Smooth muscle cell (in vitro differentiated cells): ENCODE measurements at regions not wholly inside any gene's neighbourhood (a gene's known extent, or its start where the extent isn't known, plus 50 kb on each side); places are given as distances from the start of the nearest gene placed in this dataset.

ENCODE experiments used
- DNase-seq: peaks from one replicate; lab custom pipeline; 2025; ENCODE audit not compliant: unreplicated experiment; lab: John Stamatoyannopoulos, UW
- H2AFZ ChIP-seq: fragments of 200-600 bp; sonication (generic); 2 replicates; pipeline ENCODE4 v1.6.0; 2016; ENCODE audit warnings: antibody characterized with exemption, low read depth, mild to moderate bottlenecking
- H3F3A ChIP-seq: fragments of 200-600 bp; sonication (generic); 2 replicates; pipeline ENCODE4 v1.6.0; 2017; ENCODE audit warnings: antibody characterized with exemption, low read depth
- H3K27ac ChIP-seq: fragments of 200-600 bp; sonication (generic); 2 replicates; pipeline ENCODE4 v1.5.1; 2016; ENCODE audit warnings: low read depth, mild to moderate bottlenecking
- H3K27me3 ChIP-seq: fragments of 200-600 bp; sonication (generic); 2 replicates; pipeline ENCODE4 v1.6.1; 2016; ENCODE audit warnings: low read depth, mild to moderate bottlenecking
- H3K36me3 ChIP-seq: fragments of 200-600 bp; sonication (generic); 2 replicates; pipeline ENCODE4 v1.5.1; 2016; ENCODE audit warnings: low read depth
- H3K4me1 ChIP-seq: fragments of 200-600 bp; sonication (generic); 2 replicates; pipeline ENCODE4 v1.5.1; 2016; ENCODE audit warnings: low read depth
- H3K4me2 ChIP-seq: fragments of 200-600 bp; sonication (generic); 2 replicates; pipeline ENCODE4 v1.6.0; 2016; ENCODE audit warnings: mild to moderate bottlenecking
- H3K4me3 ChIP-seq: fragments of 200-600 bp; sonication (generic); 2 replicates; pipeline ENCODE4 v1.5.1; 2016; ENCODE audit warnings: mild to moderate bottlenecking
- H3K79me2 ChIP-seq: fragments of 200-600 bp; sonication (generic); 2 replicates; pipeline ENCODE4 v1.6.0; 2016; ENCODE audit warnings: low read depth, mild to moderate bottlenecking
- H3K9ac ChIP-seq: fragments of 200-600 bp; sonication (generic); 2 replicates; pipeline ENCODE4 v1.6.0; 2016; ENCODE audit warnings: low read depth
- H3K9me3 ChIP-seq: fragments of 200-600 bp; sonication (generic); replicated peaks from 2 replicates; pipeline ENCODE4 v1.5.1; 2016; ENCODE audit warnings: low read depth
- H4K20me1 ChIP-seq: fragments of 200-600 bp; sonication (generic); 2 replicates; pipeline ENCODE4 v1.6.0; 2016; ENCODE audit warnings: low read depth
- WGBS: methylation state at CpG from one replicate; pipeline ENCODE4 v1.1.7; 2016; ENCODE audit warnings: low lambda C conversion rate; 5-methylcytosine and 5-hydroxymethylcytosine counted together
- TF ChIP-seq, protein P1 (sequence below): fragments of 200-600 bp; sonication (generic); IDR thresholded peaks from 2 replicates; pipeline ENCODE4 v1.5.1; 2017; ENCODE audit warnings: borderline replicate concordance, mild to moderate bottlenecking, antibody characterized with exemption; ENCODE audit not compliant: insufficient read depth, poor library complexity, severe bottlenecking

DNA sequence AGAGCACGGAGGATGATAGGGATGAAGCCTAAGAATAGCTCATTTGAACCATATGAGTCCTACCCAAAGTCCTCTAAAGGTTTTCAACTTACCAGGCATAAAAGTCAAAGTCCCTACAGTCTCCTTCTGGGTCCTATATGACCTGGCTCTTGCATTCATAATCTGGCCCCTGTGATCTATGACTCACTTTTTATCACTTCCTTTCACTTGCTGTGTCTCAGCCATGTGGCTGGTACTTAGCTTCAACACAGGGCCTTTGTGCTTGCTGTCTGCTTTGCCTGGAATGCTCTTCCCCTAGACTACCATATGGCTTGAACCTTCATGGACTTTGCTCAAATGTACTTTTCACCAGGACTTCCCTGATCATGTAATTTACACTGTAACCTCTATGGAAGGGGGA lies 137.6 kb upstream of the TMTC1 start:
- whole genome bisulfite sequencing: 47% methylated on average over 1 of the region's 1 CpG
- TF ChIP-seq, protein P1, sequence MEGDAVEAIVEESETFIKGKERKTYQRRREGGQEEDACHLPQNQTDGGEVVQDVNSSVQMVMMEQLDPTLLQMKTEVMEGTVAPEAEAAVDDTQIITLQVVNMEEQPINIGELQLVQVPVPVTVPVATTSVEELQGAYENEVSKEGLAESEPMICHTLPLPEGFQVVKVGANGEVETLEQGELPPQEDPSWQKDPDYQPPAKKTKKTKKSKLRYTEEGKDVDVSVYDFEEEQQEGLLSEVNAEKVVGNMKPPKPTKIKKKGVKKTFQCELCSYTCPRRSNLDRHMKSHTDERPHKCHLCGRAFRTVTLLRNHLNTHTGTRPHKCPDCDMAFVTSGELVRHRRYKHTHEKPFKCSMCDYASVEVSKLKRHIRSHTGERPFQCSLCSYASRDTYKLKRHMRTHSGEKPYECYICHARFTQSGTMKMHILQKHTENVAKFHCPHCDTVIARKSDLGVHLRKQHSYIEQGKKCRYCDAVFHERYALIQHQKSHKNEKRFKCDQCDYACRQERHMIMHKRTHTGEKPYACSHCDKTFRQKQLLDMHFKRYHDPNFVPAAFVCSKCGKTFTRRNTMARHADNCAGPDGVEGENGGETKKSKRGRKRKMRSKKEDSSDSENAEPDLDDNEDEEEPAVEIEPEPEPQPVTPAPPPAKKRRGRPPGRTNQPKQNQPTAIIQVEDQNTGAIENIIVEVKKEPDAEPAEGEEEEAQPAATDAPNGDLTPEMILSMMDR: no peak
- Histone ChIP-seq H3K27me3 (no peaks in the 10 kb centered on the region), H3K4me2 (no peak overlapping the region), H3F3A (no peaks in the 10 kb centered on the region), H3K4me1 (no peaks in the 10 kb centered on the region), H3K9me3 (no peaks in the 10 kb centered on the region), H3K79me2 (no peaks in the 10 kb centered on the region), H3K4me3 (no peak overlapping the region), H3K27ac (no peak overlapping the region), H3K9ac (no peak overlapping the region), H2AFZ (no peak overlapping the region), H3K36me3 (no peaks in the 10 kb centered on the region), H4K20me1 (no peaks in the 10 kb centered on the region)
- DNase-seq: no peak

DNA sequence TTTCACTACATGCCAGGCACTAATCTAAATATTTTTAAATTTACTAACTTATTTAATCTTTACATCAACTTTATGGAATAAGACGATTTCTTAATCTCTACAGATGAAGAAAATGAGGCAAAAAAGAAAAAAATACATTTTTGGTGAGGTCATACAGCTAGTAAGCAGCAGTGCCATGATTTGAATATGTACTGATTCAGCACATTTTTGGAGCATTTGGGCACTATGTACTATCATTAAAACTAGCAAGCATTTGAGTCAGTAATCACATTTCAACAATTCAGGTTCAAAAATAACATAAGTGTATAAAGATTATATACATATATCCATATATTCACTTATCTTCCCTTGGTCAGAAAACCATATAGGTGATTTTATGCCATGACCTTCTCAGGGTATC lies 124.4 kb upstream of the TMTC1 start:
- Histone ChIP-seq H3K27ac (no peak overlapping the region), H4K20me1 (no peaks in the 10 kb centered on the region), H3K4me3 (no peak overlapping the region), H3K9me3 (no peaks in the 10 kb centered on the region), H2AFZ (no peak overlapping the region), H3K36me3 (no peaks in the 10 kb centered on the region), H3K27me3 (no peaks in the 10 kb centered on the region), H3F3A (no peaks in the 10 kb centered on the region), H3K9ac (no peak overlapping the region), H3K4me1 (no peaks in the 10 kb centered on the region), H3K4me2 (no peak overlapping the region), H3K79me2 (no peaks in the 10 kb centered on the region)
- TF ChIP-seq, protein P1: no peak
- 64% methylated on average over 1 of the region's 1 CpG for WGBS
- DNase-seq: no peak

DNA sequence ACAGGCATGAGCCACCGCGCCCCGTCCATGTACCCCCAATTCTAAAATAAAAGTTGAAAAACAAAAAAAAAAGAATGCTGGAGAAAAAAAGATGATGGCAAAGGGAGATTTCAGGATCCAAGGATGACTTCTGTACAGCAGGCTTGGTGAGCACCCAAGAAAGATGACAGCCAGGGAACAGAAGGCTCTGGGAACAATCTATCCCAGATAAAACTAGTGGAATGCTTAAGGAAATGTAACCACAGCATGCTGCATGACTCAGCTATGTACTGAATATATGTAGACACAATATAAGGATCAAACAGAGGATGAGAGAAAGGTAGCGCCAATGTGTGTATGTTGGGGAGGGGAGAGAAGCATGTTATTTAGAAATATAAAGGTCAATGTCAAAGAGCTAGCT lies 123.7 kb upstream of the TMTC1 start:
- no peak overlapping the region for H3K27ac ChIP-seq
- H3K79me2 ChIP-seq: no peaks in the 10 kb centered on the region
- no peaks in the 10 kb centered on the region for H3K4me1 ChIP-seq
- WGBS: 89% methylated on average over 4 of the region's 4 CpGs
- no peak overlapping the region for H3K4me2 ChIP-seq
- no peaks in the 10 kb centered on the region for H3F3A ChIP-seq
- H3K4me3 ChIP-seq: no peak overlapping the region
- H3K36me3 ChIP-seq: no peaks in the 10 kb centered on the region
- H2AFZ ChIP-seq: no peak overlapping the region
- DNase-seq: no peak
- no peaks in the 10 kb centered on the region for H3K9me3 ChIP-seq
- H4K20me1 ChIP-seq: no peaks in the 10 kb centered on the region
- TF ChIP-seq, protein P1: no peak
- no peak overlapping the region for H3K9ac ChIP-seq
- no peaks in the 10 kb centered on the region for H3K27me3 ChIP-seq

DNA sequence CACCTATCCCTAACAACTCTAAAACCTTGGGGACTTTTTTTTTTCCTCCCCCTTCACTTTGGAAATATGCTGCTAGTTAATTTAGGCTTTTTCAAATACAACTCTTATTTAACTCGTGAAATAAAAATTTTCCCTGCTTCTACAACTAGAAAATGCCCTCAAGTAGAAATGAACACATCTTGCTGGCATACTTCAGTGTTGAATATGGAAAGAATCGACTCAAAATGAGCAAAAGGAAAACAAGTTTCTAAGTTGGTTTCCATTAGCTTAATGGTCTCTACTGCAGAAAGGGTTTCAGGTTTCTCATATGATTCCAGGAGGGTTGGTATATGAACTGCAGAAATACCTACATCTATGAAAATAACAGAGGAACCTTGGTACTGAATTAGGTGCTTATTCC lies 118.3 kb upstream of the TMTC1 start:
- no peak for DNase-seq
- H3K9ac ChIP-seq: no peak overlapping the region
- WGBS: 78% methylated on average over 2 of the region's 2 CpGs
- no peaks in the 10 kb centered on the region for H3K36me3 ChIP-seq
- no peaks in the 10 kb centered on the region for H3K4me1 ChIP-seq
- no peak overlapping the region for H3K4me3 ChIP-seq
- H3K79me2 ChIP-seq: no peaks in the 10 kb centered on the region
- no peak overlapping the region for H3K27ac ChIP-seq
- TF ChIP-seq, protein P1: no peak
- H3F3A ChIP-seq: no peaks in the 10 kb centered on the region
- H4K20me1 ChIP-seq: no peaks in the 10 kb centered on the region
- no peaks in the 10 kb centered on the region for H3K9me3 ChIP-seq
- H3K4me2 ChIP-seq: no peak overlapping the region
- no peak overlapping the region for H2AFZ ChIP-seq
- no peaks in the 10 kb centered on the region for H3K27me3 ChIP-seq
